CD4-positive, CD25-positive, alpha-beta regulatory T cell (primary cell): ENCODE measurements at regions not wholly inside any gene's neighbourhood (a gene's known extent, or its start where the extent isn't known, plus 50 kb on each side); places are given as distances from the start of the nearest gene placed in this dataset.
A peak's percentile ranks its signal among the peaks of the same experiment; 100 is the strongest.

Source experiments
- ATAC-seq, 2 donors: fragments of 150-1000 bp; cut with Tn5 transposase; one replicate each; pipeline ENCODE4 v1.10.0; 2021; ENCODE audit warnings: low read depth in 2 of 2, moderate number of reproducible peaks in 2 of 2, moderate library complexity in 1 of 2
- DNase-seq, 3 donors: peaks; one replicate each; pipeline versions ENCODE4 v3.0.0 to v3.0.0-alpha.2; 2012 to 2022; ENCODE audit warnings: mixed read lengths in 1 of 3
- H3K27ac ChIP-seq: one replicate; pipeline ENCODE4 v1.7.0; 2013; ENCODE audit warnings: mild to moderate bottlenecking, low read length; ENCODE audit not compliant: insufficient read depth, poor library complexity, severe bottlenecking
- H3K27me3 ChIP-seq: one replicate; pipeline ENCODE4 v1.7.0; 2013; ENCODE audit warnings: low read length; ENCODE audit not compliant: control insufficient read depth, insufficient read depth
- H3K36me3 ChIP-seq: one replicate; pipeline ENCODE4 v1.7.0; 2013; ENCODE audit warnings: mild to moderate bottlenecking, low read length, moderate library complexity; ENCODE audit not compliant: control insufficient read depth, insufficient read depth
- H3K4me1 ChIP-seq: 2 replicates; pipeline ENCODE4 v1.7.0; 2013; ENCODE audit warnings: mild to moderate bottlenecking, low read length; ENCODE audit not compliant: insufficient read depth, control insufficient read depth, poor library complexity, severe bottlenecking
- H3K4me3 ChIP-seq: one replicate; pipeline ENCODE4 v1.7.0; 2013; ENCODE audit warnings: low read depth, mild to moderate bottlenecking, low read length, moderate library complexity
- H3K9me3 ChIP-seq, 2 experiments: 1 replicate in 1 of 2; 2 replicates in 1 of 2; pipeline ENCODE4 v1.7.0; 2013; ENCODE audit warnings: low read length in 2 of 2, mild to moderate bottlenecking in 1 of 2, moderate library complexity in 1 of 2; ENCODE audit not compliant: control insufficient read depth in 2 of 2
- H3K27ac Mint-ChIP-seq, 3 donors: one replicate each; pipeline ENCODE4 v1.8.0; 2020 to 2022; ENCODE audit warnings: mild to moderate bottlenecking in 3 of 3, mixed read lengths in 3 of 3, moderate library complexity in 2 of 3
- H3K27me3 Mint-ChIP-seq: one replicate; pipeline ENCODE4 v1.8.0; 2022; ENCODE audit warnings: mild to moderate bottlenecking, mixed read lengths
- H3K36me3 Mint-ChIP-seq: one replicate; pipeline ENCODE4 v1.8.0; 2020; ENCODE audit warnings: mixed read lengths
- H3K4me1 Mint-ChIP-seq, 4 donors: one replicate each; pipeline ENCODE4 v1.8.0; 2020 to 2022; ENCODE audit warnings: mixed read lengths in 4 of 4, mild to moderate bottlenecking in 1 of 4
- H3K4me3 Mint-ChIP-seq, 4 donors: one replicate each; pipeline ENCODE4 v1.8.0; 2020 to 2022; ENCODE audit warnings: mild to moderate bottlenecking in 4 of 4, mixed read lengths in 4 of 4, moderate library complexity in 3 of 4
- H3K9me3 Mint-ChIP-seq, 7 donors: one replicate each; pipeline ENCODE4 v1.8.0; 2020 to 2022; ENCODE audit warnings: mixed read lengths in 7 of 7, mild to moderate bottlenecking in 3 of 7, moderate library complexity in 2 of 7

- ATAC-seq (no peak), DNase-seq (no peak)
- no peaks in the 10 kb centered on the region for H3K36me3 ChIP-seq
- H3K4me3 Mint-ChIP-seq: no peak overlapping the region
- H3K9me3 Mint-ChIP-seq: no peaks in the 10 kb centered on the region
- H3K27me3 Mint-ChIP-seq: peaks cover 8% of the 10 kb centered on the region
- no peaks in the 10 kb centered on the region for H3K27me3 ChIP-seq
- H3K4me1 Mint-ChIP-seq: peaks cover 0 to 8% (median 1%) of the 10 kb centered on the region in 4 donors
- H3K9me3 ChIP-seq: no peaks in the 10 kb centered on the region
- no peaks in the 10 kb centered on the region for H3K4me1 ChIP-seq
- no peak overlapping the region for H3K4me3 ChIP-seq
- no peaks in the 10 kb centered on the region for H3K36me3 Mint-ChIP-seq
- H3K27ac Mint-ChIP-seq: no peak overlapping the region
- no peak overlapping the region for H3K27ac ChIP-seq
These were observed 507.8 kb downstream of the CD83 start for GRCh38 chr6:14625173-14625895.

- Histone ChIP-seq H3K27me3 (no peaks in the 10 kb centered on the region), H3K36me3 (no peaks in the 10 kb centered on the region), H3K4me1 (no peaks in the 10 kb centered on the region), H3K27ac (no peak overlapping the region), H3K9me3 (no peaks in the 10 kb centered on the region), H3K4me3 (no peak overlapping the region)
- Mint-ChIP-seq H3K36me3 (no peaks in the 10 kb centered on the region), H3K27ac (peak overlapping the region in 1 of 3 donors; percentile 26), H3K27me3 (peaks cover 8% of the 10 kb centered on the region), H3K4me3 (no peak overlapping the region), H3K4me1 (peaks cover 0 to 8% (median 1%) of the 10 kb centered on the region in 4 donors), H3K9me3 (no peaks in the 10 kb centered on the region)
- ATAC-seq: no peak
- DNase-seq: no peak
These were observed 509.0 kb downstream of the CD83 start for GRCh38 chr6:14626556-14626955.

GRCh38 chr6:14630016-14630415, 512.4 kb downstream of the CD83 start:
- H3K36me3 Mint-ChIP-seq: no peaks in the 10 kb centered on the region
- no peak overlapping the region for H3K27ac ChIP-seq
- H3K9me3 Mint-ChIP-seq: no peaks in the 10 kb centered on the region
- no peak for ATAC-seq
- peaks cover 14% of the 10 kb centered on the region for H3K4me1 ChIP-seq
- no peaks in the 10 kb centered on the region for H3K36me3 ChIP-seq
- no peak overlapping the region for H3K4me3 Mint-ChIP-seq
- H3K27me3 ChIP-seq: no peaks in the 10 kb centered on the region
- no peaks in the 10 kb centered on the region for H3K9me3 ChIP-seq
- no peak overlapping the region for H3K27ac Mint-ChIP-seq
- H3K4me3 ChIP-seq: no peak overlapping the region
- no peak for DNase-seq
- H3K27me3 Mint-ChIP-seq: peaks cover 5% of the 10 kb centered on the region
- H3K4me1 Mint-ChIP-seq: peaks cover 7 to 15% (median 14%) of the 10 kb centered on the region in 4 donors

- Mint-ChIP-seq H3K4me1 (peaks cover 17 to 42% (median 39%) of the 10 kb centered on the region in 4 donors), H3K27me3 (no peaks in the 10 kb centered on the region), H3K36me3 (no peaks in the 10 kb centered on the region), H3K4me3 (peak overlapping the region in 1 of 4 donors; percentile 11), H3K9me3 (peaks cover 0 to 3% (median 0%) of the 10 kb centered on the region in 7 donors), H3K27ac (peak overlapping the region in 1 of 3 donors; percentile 74)
- Histone ChIP-seq H3K27ac (no peak overlapping the region), H3K9me3 (no peaks in the 10 kb centered on the region), H3K4me1 (peaks cover 33% of the 10 kb centered on the region), H3K36me3 (no peaks in the 10 kb centered on the region), H3K27me3 (no peaks in the 10 kb centered on the region), H3K4me3 (no peak overlapping the region)
- DNase-seq (no peak), ATAC-seq (no peak)
These were observed 515.9 kb downstream of the CD83 start for GRCh38 chr6:14633479-14633878.

- Mint-ChIP-seq H3K27ac (no peak overlapping the region), H3K27me3 (no peaks in the 10 kb centered on the region), H3K4me3 (peak overlapping the region; percentile 23 to 81 (median 70)), H3K4me1 (peaks cover 17 to 45% (median 39%) of the 10 kb centered on the region in 4 donors), H3K36me3 (no peaks in the 10 kb centered on the region), H3K9me3 (peaks cover 0 to 3% (median 0%) of the 10 kb centered on the region in 7 donors)
- no peaks in the 10 kb centered on the region for H3K36me3 ChIP-seq
- H3K27me3 ChIP-seq: no peaks in the 10 kb centered on the region
- DNase-seq (peak in 1 of 3 donors; percentile 23), ATAC-seq (no peak)
- H3K4me3 ChIP-seq: peak overlapping the region; percentile 15
- H3K27ac ChIP-seq: no peak overlapping the region
- no peaks in the 10 kb centered on the region for H3K9me3 ChIP-seq
- H3K4me1 ChIP-seq: peaks cover 33% of the 10 kb centered on the region
These were observed 516.5 kb downstream of the CD83 start for GRCh38 chr6:14634072-14634471.

- Mint-ChIP-seq H3K9me3 (peaks cover 0 to 3% (median 0%) of the 10 kb centered on the region in 7 donors), H3K4me3 (peak overlapping the region; percentile 56 to 81 (median 72)), H3K27me3 (no peaks in the 10 kb centered on the region), H3K27ac (peak overlapping the region; percentile 76 to 92 (median 87)), H3K4me1 (peaks cover 17 to 45% (median 41%) of the 10 kb centered on the region in 4 donors), H3K36me3 (no peaks in the 10 kb centered on the region)
- peak overlapping the region; percentile 52 for H3K4me3 ChIP-seq
- ATAC-seq: peak; percentile 57 to 70
- H3K36me3 ChIP-seq: no peaks in the 10 kb centered on the region
- peaks cover 33% of the 10 kb centered on the region for H3K4me1 ChIP-seq
- peak in 2 of 3 donors; percentile 26 to 64 for DNase-seq
- no peaks in the 10 kb centered on the region for H3K27me3 ChIP-seq
- H3K9me3 ChIP-seq: no peaks in the 10 kb centered on the region
- no peak overlapping the region for H3K27ac ChIP-seq
These were observed 517.6 kb downstream of the CD83 start for GRCh38 chr6:14635195-14635594.

- Mint-ChIP-seq H3K4me1 (peaks cover 17 to 45% (median 41%) of the 10 kb centered on the region in 4 donors), H3K36me3 (no peaks in the 10 kb centered on the region), H3K9me3 (peaks cover 0 to 3% (median 0%) of the 10 kb centered on the region in 7 donors), H3K27me3 (no peaks in the 10 kb centered on the region), H3K4me3 (peak overlapping the region in 3 of 4 donors; percentile 30 to 81 (median 58)), H3K27ac (peak overlapping the region; percentile 60 to 87 (median 76))
- Histone ChIP-seq H3K36me3 (no peaks in the 10 kb centered on the region), H3K4me3 (peak overlapping the region; percentile 52), H3K9me3 (no peaks in the 10 kb centered on the region), H3K27me3 (no peaks in the 10 kb centered on the region), H3K4me1 (peaks cover 33% of the 10 kb centered on the region), H3K27ac (no peak overlapping the region)
- peak in 1 of 3 donors; percentile 32 for DNase-seq
- peak; percentile 28 to 57 for ATAC-seq
These were observed 518.5 kb downstream of the CD83 start for GRCh38 chr6:14635934-14636591.
